Loucy (cell line): ENCODE measurements at regions not wholly inside any gene's neighbourhood (a gene's known extent, or its start where the extent isn't known, plus 50 kb on each side); places are given as distances from the start of the nearest gene placed in this dataset.

Experiments
- H2AFZ ChIP-seq: fragments of 200-600 bp; sonication (generic); 2 replicates; pipeline ENCODE4 v1.6.0; 2016; ENCODE audit warnings: antibody characterized with exemption, mild to moderate bottlenecking, low read length, moderate library complexity
- H3F3A ChIP-seq: fragments of 200-600 bp; 2 replicates; pipeline ENCODE4 v1.6.0; 2016; ENCODE audit warnings: antibody characterized with exemption, low read depth, mild to moderate bottlenecking
- H3K27me3 ChIP-seq: fragments of 200-600 bp; sonication (generic); 2 replicates; pipeline ENCODE4 v1.6.1; 2014; ENCODE audit warnings: low read length, mild to moderate bottlenecking; ENCODE audit not compliant: insufficient read depth, poor library complexity, severe bottlenecking
- H3K36me3 ChIP-seq: fragments of 200-600 bp; sonication (generic); 2 replicates; pipeline ENCODE4 v1.6.1; 2016; ENCODE audit warnings: low read length; ENCODE audit not compliant: insufficient read depth
- H3K4me1 ChIP-seq: fragments of 200-600 bp; sonication (generic); 2 replicates; pipeline ENCODE4 v1.5.1; 2014; ENCODE audit warnings: low read length, mild to moderate bottlenecking; ENCODE audit not compliant: insufficient read depth, poor library complexity, severe bottlenecking
- H3K4me2 ChIP-seq: fragments of 200-600 bp; sonication (generic); 2 replicates; pipeline ENCODE4 v1.6.0; 2014; ENCODE audit warnings: antibody characterized with exemption, low read length, low read depth, mild to moderate bottlenecking; ENCODE audit not compliant: poor library complexity, severe bottlenecking
- H3K4me3 ChIP-seq: fragments of 200-600 bp; sonication (generic); 2 replicates; pipeline ENCODE4 v1.5.1; 2014; ENCODE audit warnings: low read length, mild to moderate bottlenecking, mixed read lengths; ENCODE audit not compliant: poor library complexity, severe bottlenecking
- H3K79me2 ChIP-seq: fragments of 200-600 bp; sonication (generic); 2 replicates; pipeline ENCODE4 v1.6.1; 2014; ENCODE audit warnings: low read length; ENCODE audit not compliant: insufficient read depth
- H3K9ac ChIP-seq: fragments of 200-600 bp; sonication (generic); 2 replicates; pipeline ENCODE4 v1.6.0; 2014; ENCODE audit warnings: mild to moderate bottlenecking, low read depth, low read length, moderate library complexity; ENCODE audit not compliant: poor library complexity, severe bottlenecking
- H3K9me2 ChIP-seq: fragments of 200-600 bp; sonication (generic); replicated peaks from 2 replicates; pipeline ENCODE4 v1.6.1; 2016; ENCODE audit warnings: low read depth, low read length, mixed read lengths
- H3K9me3 ChIP-seq: fragments of 200-600 bp; sonication (generic); 2 replicates; pipeline ENCODE4 v1.6.1; 2014; ENCODE audit warnings: mild to moderate bottlenecking, antibody characterized with exemption, low read length, low read depth; ENCODE audit not compliant: insufficient read depth
- H4K20me1 ChIP-seq: fragments of 200-600 bp; sonication (generic); 2 replicates; pipeline ENCODE4 v1.6.0; 2014; ENCODE audit warnings: antibody characterized with exemption, low read length, mild to moderate bottlenecking; ENCODE audit not compliant: insufficient read depth, poor library complexity, severe bottlenecking
- CTCF ChIP-seq: fragments of 200-600 bp; sonication (generic); conservative IDR thresholded peaks from 2 replicates; pipeline ENCODE4 v1.5.1; 2014; ENCODE audit warnings: mild to moderate bottlenecking, antibody characterized with exemption, low read length
- EZH2phosphoT487 ChIP-seq: fragments of 200-600 bp; IDR thresholded peaks from 2 replicates; pipeline ENCODE4 v1.6.1; 2018; ENCODE audit warnings: antibody characterized with exemption, mild to moderate bottlenecking, moderate library complexity, borderline replicate concordance

DNA sequence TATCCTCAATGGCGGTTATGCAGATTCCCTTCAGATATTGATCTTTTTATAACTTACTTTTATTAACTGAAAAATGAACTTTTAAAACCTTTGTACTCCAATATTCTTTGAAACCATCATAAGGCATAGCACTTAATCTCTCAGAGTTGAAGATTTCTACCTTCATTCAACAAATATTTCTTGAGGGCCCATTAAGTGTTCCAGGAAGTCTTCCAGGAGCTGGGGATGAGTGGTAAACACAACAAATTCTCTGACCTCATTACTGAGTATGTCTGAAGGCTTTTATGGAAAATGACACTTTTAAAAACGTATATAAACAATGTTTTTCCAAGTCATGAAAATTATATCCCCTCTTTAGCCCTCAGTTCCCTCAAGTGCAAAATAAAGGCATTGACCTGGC lies 575.3 kb upstream of the IL12A start:
- Histone ChIP-seq H3K9me3 (no peaks in the 10 kb centered on the region; the same call in 1 of the 2 replicates), H3K4me3 (no peak overlapping the region), H3F3A (no peaks in the 10 kb centered on the region), H3K9me2 (no peaks in the 10 kb centered on the region), H3K4me1 (no peaks in the 10 kb centered on the region), H4K20me1 (no peaks in the 10 kb centered on the region), H3K79me2 (no peaks in the 10 kb centered on the region), H3K27me3 (no peaks in the 10 kb centered on the region), H3K4me2 (no peak overlapping the region), H2AFZ (no peak overlapping the region), H3K36me3 (no peaks in the 10 kb centered on the region), H3K9ac (no peak overlapping the region)
- TF ChIP-seq CTCF (no peak), EZH2phosphoT487 (no peak)

GRCh38 chr3:159416856-159417255 lies 571.8 kb upstream of the IL12A start:
- Histone ChIP-seq H3F3A (no peaks in the 10 kb centered on the region), H3K9me3 (no peaks in the 10 kb centered on the region; the same call in 1 of the 2 replicates), H2AFZ (no peak overlapping the region), H3K4me1 (no peaks in the 10 kb centered on the region), H3K9me2 (no peaks in the 10 kb centered on the region), H3K79me2 (no peaks in the 10 kb centered on the region), H3K9ac (no peak overlapping the region), H3K27me3 (no peaks in the 10 kb centered on the region), H4K20me1 (no peaks in the 10 kb centered on the region), H3K4me2 (no peak overlapping the region), H3K4me3 (no peak overlapping the region), H3K36me3 (no peaks in the 10 kb centered on the region)
- TF ChIP-seq EZH2phosphoT487 (no peak), CTCF (no peak)

DNA sequence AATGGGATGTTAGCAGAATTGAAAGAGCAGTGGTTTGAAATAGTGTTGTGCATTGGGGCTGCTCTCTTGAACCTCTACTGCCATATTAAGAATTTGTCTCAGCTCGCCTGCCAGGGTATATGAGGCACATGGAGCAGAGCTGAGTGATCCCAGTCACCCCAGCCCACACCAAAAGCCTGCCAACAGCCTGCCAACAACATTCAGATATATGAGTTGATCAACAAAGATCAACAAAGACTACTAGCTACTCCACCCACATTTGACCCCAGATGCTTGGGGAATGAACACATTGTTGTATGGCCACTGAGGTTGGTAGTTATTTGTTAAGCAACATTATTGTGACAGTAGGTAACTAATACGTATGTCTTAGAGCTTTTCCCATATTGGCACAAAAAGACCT lies 570.9 kb upstream of the IL12A start:
- Histone ChIP-seq H3K4me3 (no peak overlapping the region), H3F3A (no peaks in the 10 kb centered on the region), H3K79me2 (no peaks in the 10 kb centered on the region), H3K9ac (no peak overlapping the region), H3K27me3 (no peaks in the 10 kb centered on the region), H3K36me3 (no peaks in the 10 kb centered on the region), H4K20me1 (no peaks in the 10 kb centered on the region), H3K4me2 (no peak overlapping the region), H2AFZ (no peak overlapping the region), H3K9me2 (no peaks in the 10 kb centered on the region), H3K9me3 (no peaks in the 10 kb centered on the region; the same call in 1 of the 2 replicates), H3K4me1 (no peaks in the 10 kb centered on the region)
- no peak for TF ChIP-seq CTCF
- TF ChIP-seq EZH2phosphoT487: no peak
